HepG2 (cell line): ENCODE measurements at regions not wholly inside any gene's neighbourhood (a gene's known extent, or its start where the extent isn't known, plus 50 kb on each side); places are given as distances from the start of the nearest gene placed in this dataset.

Experiments
- AGO2 ChIP-seq: fragments of 200-400 bp; formaldehyde crosslinking; optimal IDR thresholded peaks from 2 replicates; pipeline ENCODE3; 2017; ENCODE audit warnings: mild to moderate bottlenecking, low read depth, low read length, moderate library complexity
- BCL3 ChIP-seq: sonication (generic); formaldehyde crosslinking; IDR thresholded peaks from 2 replicates; pipeline ENCODE4 v1.5.1; 2020; ENCODE audit warnings: mild to moderate bottlenecking, missing genetic modification reagents, moderate library complexity
- CBX2 ChIP-seq, 2 experiments: fragments of 200-600 bp in 1 of 2; sonication (generic); formaldehyde crosslinking in 1 of 2; IDR thresholded peaks; 2 replicates each; pipeline versions ENCODE4 v1.7.0 to v1.8.1; 2018 to 2022; ENCODE audit warnings: low read depth in 2 of 2, low read length in 1 of 2, mild to moderate bottlenecking in 1 of 2, missing genetic modification reagents in 1 of 2
- CEBPG ChIP-seq: IDR thresholded peaks from 2 replicates; pipeline ENCODE4 v1.6.1; 2016
- MXD1 ChIP-seq: sonication (generic); formaldehyde crosslinking; IDR thresholded peaks from 2 replicates; pipeline ENCODE4 v1.4.0; 2020; ENCODE audit warnings: mild to moderate bottlenecking, missing genetic modification reagents
- NONO ChIP-seq, 2 experiments: fragments of 450-650 bp in 1 of 2; sonication (generic) in 1 of 2; formaldehyde crosslinking in 1 of 2; IDR thresholded peaks in 1 of 2; conservative IDR thresholded peaks in 1 of 2; 2 replicates each; pipeline versions ENCODE4 v1.6.1 to v1.8.0; 2017 to 2022; ENCODE audit warnings: mild to moderate bottlenecking in 1 of 2, missing genetic modification reagents in 1 of 2, moderate library complexity in 1 of 2
- PCBP1 ChIP-seq: fragments of 200-400 bp; formaldehyde crosslinking; IDR thresholded peaks from 2 replicates; pipeline ENCODE4 v1.6.1; 2017; ENCODE audit warnings: mild to moderate bottlenecking, low read depth, low read length, borderline replicate concordance
- REPIN1 ChIP-seq: sonication (generic); formaldehyde crosslinking; IDR thresholded peaks from 2 replicates; pipeline ENCODE4 v1.8.0; 2022; ENCODE audit warnings: missing genetic modification reagents, low read depth, mild to moderate bottlenecking, borderline replicate concordance
- SETDB1 ChIP-seq: sonication (generic); formaldehyde crosslinking; IDR thresholded peaks from 2 replicates; pipeline ENCODE4 v1.5.1; 2020; ENCODE audit warnings: missing genetic modification reagents, mild to moderate bottlenecking, borderline replicate concordance
- ZNF101 ChIP-seq: sonication (generic); formaldehyde crosslinking; IDR thresholded peaks from 2 replicates; pipeline ENCODE4 v1.4.0; 2020; ENCODE audit warnings: mild to moderate bottlenecking, low read depth, missing genetic modification reagents, borderline replicate concordance
- ZNF20 ChIP-seq: sonication (generic); formaldehyde crosslinking; IDR thresholded peaks from 2 replicates; pipeline ENCODE4 v1.4.0; 2020; ENCODE audit warnings: mild to moderate bottlenecking, moderate library complexity, missing genetic modification reagents
- ZNF337 ChIP-seq: sonication (generic); formaldehyde crosslinking; IDR thresholded peaks from 2 replicates; pipeline ENCODE4 v1.5.1; 2020; ENCODE audit warnings: missing genetic modification reagents, low read depth, mild to moderate bottlenecking, borderline replicate concordance
- ZNF503 ChIP-seq: sonication (generic); formaldehyde crosslinking; IDR thresholded peaks from 2 replicates; pipeline ENCODE4 v1.4.0; 2020; ENCODE audit warnings: missing genetic modification reagents
- ZNF547 ChIP-seq: sonication (generic); formaldehyde crosslinking; IDR thresholded peaks from 2 replicates; pipeline ENCODE4 v1.5.1; 2020; ENCODE audit warnings: mild to moderate bottlenecking, missing genetic modification reagents
- ZNF605 ChIP-seq: sonication (generic); formaldehyde crosslinking; IDR thresholded peaks from 2 replicates; pipeline ENCODE4 v1.8.0; 2022; ENCODE audit warnings: mild to moderate bottlenecking, missing genetic modification reagents
- ZNF607 ChIP-seq: sonication (generic); formaldehyde crosslinking; IDR thresholded peaks from 2 replicates; pipeline ENCODE4 v1.5.1; 2020; ENCODE audit warnings: missing genetic modification reagents, mild to moderate bottlenecking, borderline replicate concordance
- ZNF614 ChIP-seq: IDR thresholded peaks from 2 replicates; pipeline ENCODE4 v1.6.1; 2018; ENCODE audit warnings: missing biosample characterization, missing genetic modification reagents, inconsistent platforms, borderline replicate concordance
- ZNF703 ChIP-seq: sonication (generic); formaldehyde crosslinking; IDR thresholded peaks from 2 replicates; pipeline ENCODE4 v1.5.1; 2020; ENCODE audit warnings: missing genetic modification reagents, mild to moderate bottlenecking, moderate library complexity, borderline replicate concordance
- ZNF782 ChIP-seq: sonication (generic); formaldehyde crosslinking; IDR thresholded peaks from 2 replicates; pipeline ENCODE4 v1.4.0; 2020; ENCODE audit warnings: missing genetic modification reagents, mild to moderate bottlenecking, borderline replicate concordance
- TF ChIP-seq, protein P1 (sequence below): sonication (generic); formaldehyde crosslinking; IDR thresholded peaks from 2 replicates; pipeline ENCODE4 v1.5.1; 2020; ENCODE audit warnings: mild to moderate bottlenecking, missing genetic modification reagents, borderline replicate concordance
- TF ChIP-seq, protein P2 (sequence below): sonication (generic); formaldehyde crosslinking; IDR thresholded peaks from 2 replicates; pipeline ENCODE4 v1.4.0; 2020; ENCODE audit warnings: missing genetic modification reagents

- TF ChIP-seq, protein P1, sequence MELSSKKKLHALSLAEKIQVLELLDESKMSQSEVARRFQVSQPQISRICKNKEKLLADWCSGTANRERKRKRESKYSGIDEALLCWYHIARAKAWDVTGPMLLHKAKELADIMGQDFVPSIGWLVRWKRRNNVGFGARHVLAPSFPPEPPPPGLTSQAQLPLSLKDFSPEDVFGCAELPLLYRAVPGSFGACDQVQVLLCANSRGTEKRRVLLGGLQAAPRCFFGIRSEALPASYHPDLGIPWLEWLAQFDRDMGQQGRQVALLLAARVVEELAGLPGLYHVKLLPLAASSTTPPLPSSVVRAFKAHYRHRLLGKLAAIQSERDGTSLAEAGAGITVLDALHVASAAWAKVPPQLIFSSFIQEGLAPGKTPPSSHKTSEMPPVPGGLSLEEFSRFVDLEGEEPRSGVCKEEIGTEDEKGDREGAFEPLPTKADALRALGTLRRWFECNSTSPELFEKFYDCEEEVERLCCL = no peak
- no peak for TF ChIP-seq NONO (IDR thresholded peaks at IDR 0.05)
- peak; percentile 96; the same call in 1 of the 2 replicates for TF ChIP-seq NONO (CRISPR knock-in tag; conservative IDR thresholded peaks at IDR 0.05)
- TF ChIP-seq AGO2 = peak; percentile 29
- peak; percentile 67 for TF ChIP-seq MXD1 (CRISPR knock-in tag)
- peak; percentile 87; the same call in 1 of the 2 replicates for TF ChIP-seq ZNF337
- TF ChIP-seq CEBPG (CRISPR knock-in tag) = peak; percentile 72
- TF ChIP-seq BCL3 (CRISPR knock-in tag) = peak; percentile 98
- TF ChIP-seq, protein P2, sequence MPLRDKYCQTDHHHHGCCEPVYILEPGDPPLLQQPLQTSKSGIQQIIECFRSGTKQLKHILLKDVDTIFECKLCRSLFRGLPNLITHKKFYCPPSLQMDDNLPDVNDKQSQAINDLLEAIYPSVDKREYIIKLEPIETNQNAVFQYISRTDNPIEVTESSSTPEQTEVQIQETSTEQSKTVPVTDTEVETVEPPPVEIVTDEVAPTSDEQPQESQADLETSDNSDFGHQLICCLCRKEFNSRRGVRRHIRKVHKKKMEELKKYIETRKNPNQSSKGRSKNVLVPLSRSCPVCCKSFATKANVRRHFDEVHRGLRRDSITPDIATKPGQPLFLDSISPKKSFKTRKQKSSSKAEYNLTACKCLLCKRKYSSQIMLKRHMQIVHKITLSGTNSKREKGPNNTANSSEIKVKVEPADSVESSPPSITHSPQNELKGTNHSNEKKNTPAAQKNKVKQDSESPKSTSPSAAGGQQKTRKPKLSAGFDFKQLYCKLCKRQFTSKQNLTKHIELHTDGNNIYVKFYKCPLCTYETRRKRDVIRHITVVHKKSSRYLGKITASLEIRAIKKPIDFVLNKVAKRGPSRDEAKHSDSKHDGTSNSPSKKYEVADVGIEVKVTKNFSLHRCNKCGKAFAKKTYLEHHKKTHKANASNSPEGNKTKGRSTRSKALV = peak; percentile 74
- no peak for TF ChIP-seq ZNF703 (CRISPR knock-in tag)
- TF ChIP-seq ZNF101 (CRISPR knock-in tag) = no peak
- no peak for TF ChIP-seq PCBP1
- peak; percentile 88; the same call in 1 of the 2 replicates for TF ChIP-seq REPIN1
- peak; percentile 93; the same call in 1 of the 2 replicates for TF ChIP-seq ZNF782
- no peak for TF ChIP-seq ZNF20 (CRISPR knock-in tag)
- TF ChIP-seq ZNF605 = peak; percentile 86
- TF ChIP-seq ZNF503 (CRISPR knock-in tag) = peak; percentile 99
- TF ChIP-seq ZNF607 (CRISPR knock-in tag) = 0 out of 2 replicates have a peak, but pooled peaks have one; percentile 58
- peak; percentile 30; the same call in 1 of the 2 replicates for TF ChIP-seq ZNF547 (CRISPR knock-in tag)
- TF ChIP-seq CBX2 (IDR thresholded peaks at IDR 0.05; ENCODE audit: low read depth, low read length) = no peak
- no peak for TF ChIP-seq CBX2 (CRISPR knock-in tag; IDR thresholded peaks at IDR 0.05; ENCODE audit: low read depth)
- TF ChIP-seq SETDB1 = no peak
- TF ChIP-seq ZNF614 (CRISPR knock-in tag) = peak; percentile 68
These were observed 54.3 kb upstream of the PTPN1 start (continued) for GRCh38 chr20:50455656-50456451.
